Astrocyte of the spinal cord (primary cell): ENCODE measurements at regions not wholly inside any gene's neighbourhood (a gene's known extent, or its start where the extent isn't known, plus 50 kb on each side); places are given as distances from the start of the nearest gene placed in this dataset.

Experiments used
- DNase-seq: peaks from one replicate; pipeline ENCODE4 v3.0.0; 2011; ENCODE audit warnings: low read depth, low spot score
- H3K4me3 ChIP-seq: 2 replicates; pipeline ENCODE4 v1.5.1; 2011; ENCODE audit warnings: low read depth, mild to moderate bottlenecking, low read length, moderate library complexity
- CTCF ChIP-seq: IDR thresholded peaks from 2 replicates; pipeline ENCODE4 v1.5.1; 2012; ENCODE audit warnings: low read depth, mild to moderate bottlenecking, low read length, inconsistent platforms
- in situ Hi-C: cut with HindIII; loops from 2 replicates; pipeline ENCODE4 v1.10.0; 2017; ENCODE audit warnings: low sequenced_read_pairs

DNA sequence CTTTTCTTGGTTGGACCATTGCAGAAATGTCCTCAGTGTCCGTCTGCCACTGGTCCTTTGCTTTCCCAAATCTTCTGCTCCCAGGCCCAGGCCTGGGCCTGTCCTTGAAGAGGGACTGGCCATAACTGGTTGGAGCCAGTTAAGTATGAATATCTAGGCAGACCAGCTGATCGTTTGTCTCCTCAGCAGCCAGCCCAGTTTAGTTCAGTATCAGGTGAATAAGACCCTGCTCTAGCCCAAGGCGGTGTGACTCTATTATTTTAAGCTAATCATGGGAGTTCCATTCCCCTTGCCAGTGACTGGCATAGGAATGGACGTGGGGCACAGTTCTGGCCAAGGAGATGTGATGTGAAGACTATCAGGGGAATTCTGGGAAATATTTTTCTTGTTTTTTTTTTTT lies 73.9 kb upstream of the RASGRF1 start:
- in situ Hi-C loops, result no loop called here
- no peak for TF ChIP-seq CTCF
- no peak overlapping the region for H3K4me3 ChIP-seq
- DNase-seq, result no peak

DNA sequence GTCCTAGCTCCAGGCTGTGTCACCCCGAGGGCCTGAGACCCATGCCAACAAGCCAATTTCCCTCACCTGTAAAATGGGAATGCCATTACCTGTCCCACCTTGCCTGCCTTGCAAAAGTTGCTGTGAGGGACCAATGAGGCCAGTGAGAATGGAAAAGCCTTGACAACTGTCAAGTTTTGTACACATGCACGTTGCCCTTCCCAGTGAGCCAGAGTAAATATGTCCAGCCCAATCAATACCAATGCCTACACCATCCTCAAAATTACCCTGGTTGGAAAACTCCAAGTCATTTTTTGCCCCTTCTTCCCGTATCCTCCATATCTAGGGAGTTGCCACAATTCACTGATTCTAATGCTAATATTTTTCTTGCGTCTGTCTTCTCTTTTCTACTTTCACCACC lies 73.5 kb upstream of the RASGRF1 start:
- in situ Hi-C loops, result no loop called here
- no peak for DNase-seq

DNA sequence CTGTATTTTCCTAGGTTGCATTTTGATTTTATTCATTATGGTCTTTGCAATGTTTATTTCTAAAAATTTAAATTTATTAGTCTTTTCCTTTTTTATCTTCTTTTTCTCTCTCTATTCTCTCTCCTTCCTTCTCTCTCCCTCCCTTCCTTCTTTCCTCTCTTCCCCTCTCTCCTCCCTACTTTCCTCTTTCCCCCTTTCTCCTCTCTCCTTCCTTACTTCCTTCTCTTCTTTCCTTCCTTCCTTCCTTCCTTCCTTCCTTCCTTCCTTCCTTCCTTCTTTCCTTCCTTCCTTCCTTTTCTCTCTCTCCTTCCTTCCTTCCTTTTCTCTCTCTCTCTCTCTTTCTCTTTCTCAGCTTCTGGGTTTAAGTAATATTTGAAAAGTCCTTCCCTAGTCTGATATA lies 72.8 kb upstream of the RASGRF1 start:
- in situ Hi-C loops, result no loop called here
- no peak for TF ChIP-seq CTCF
- H3K4me3 ChIP-seq, result no peak overlapping the region
- no peak for DNase-seq

More for the DNA sequence above, 73.5 kb upstream of the RASGRF1 start:
- H3K4me3 ChIP-seq, result no peak overlapping the region
- TF ChIP-seq CTCF, result no peak

DNA sequence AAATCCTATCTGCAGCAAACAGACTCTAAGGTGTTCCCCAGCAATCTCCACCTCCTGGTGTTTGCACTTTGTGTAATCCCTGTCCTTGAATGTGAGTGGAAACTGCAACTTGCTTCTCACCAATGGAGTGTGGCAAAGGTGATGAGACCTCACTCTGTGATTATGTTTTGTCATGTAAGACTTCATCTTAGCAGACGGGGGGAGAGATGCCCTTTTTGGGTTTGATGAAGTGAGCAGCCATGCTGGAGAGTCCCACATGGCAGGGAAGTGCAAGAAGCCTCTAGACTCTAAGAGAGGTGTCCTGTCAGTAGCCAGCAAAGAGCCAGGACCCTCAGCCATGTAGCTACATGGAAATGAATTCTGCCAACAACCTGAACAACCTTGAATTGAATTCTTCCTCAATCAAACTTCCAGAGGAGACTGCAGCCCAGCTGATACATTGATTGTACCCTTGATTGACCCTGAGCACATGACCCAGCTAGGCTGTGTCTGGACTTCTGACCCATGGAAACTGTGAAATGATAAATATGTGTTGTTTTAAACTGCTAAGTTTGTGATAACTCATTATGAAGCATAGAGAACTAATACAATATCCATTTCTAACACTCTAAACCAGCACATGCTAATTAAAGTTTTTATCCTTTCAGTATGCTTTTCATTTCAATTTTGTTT lies 71.4 kb upstream of the RASGRF1 start:
- no peak for TF ChIP-seq CTCF
- in situ Hi-C loops, result no loop called here
- no peak overlapping the region for H3K4me3 ChIP-seq
- DNase-seq, result no peak

DNA sequence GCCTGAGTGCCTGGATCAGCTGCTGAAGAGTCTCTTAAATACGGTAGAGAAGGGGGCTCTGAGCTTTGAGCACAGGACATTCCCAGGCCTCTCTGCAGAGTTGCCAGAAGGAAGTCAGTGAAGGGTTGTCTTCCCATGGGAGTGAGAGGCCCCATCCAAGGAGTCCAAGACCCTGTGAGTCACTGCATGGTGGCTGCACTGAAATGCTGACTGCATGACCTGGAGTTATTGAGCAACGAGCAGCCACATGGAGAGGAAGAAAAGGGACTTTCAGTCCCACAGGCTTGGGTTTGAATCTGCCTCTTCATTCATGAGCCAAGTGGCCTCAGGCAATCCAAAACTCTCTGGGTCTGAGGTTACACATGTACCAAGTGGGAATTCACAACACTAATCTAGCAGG lies 69.6 kb upstream of the RASGRF1 start:
- in situ Hi-C loops, result no loop called here
- no peak overlapping the region for H3K4me3 ChIP-seq
- no peak for DNase-seq
- no peak for TF ChIP-seq CTCF

GRCh38 chr15:79157631-79158592 lies 67.3 kb upstream of the RASGRF1 start:
- in situ Hi-C loops, result no loop called here
- DNase-seq, result no peak

More at GRCh38 chr15:79157631-79158592, 67.3 kb upstream of the RASGRF1 start:
- TF ChIP-seq CTCF, result no peak
- H3K4me3 ChIP-seq, result no peak overlapping the region
